ENCODE measurements at regions not wholly inside any gene's neighbourhood (a gene's known extent, or its start where the extent isn't known, plus 50 kb on each side); places are given as distances from the start of the nearest gene placed in this dataset.

- Histone ChIP-seq H3K4me1 (ENCODE audit: insufficient read depth, low read length) (no peaks in the 10 kb centered on the region), H3K4me3 (ENCODE audit: insufficient read depth, low read length) (no peak overlapping the region), H3K27ac (ENCODE audit: low read depth, low read length) (no peak overlapping the region), H3K27me3 (ENCODE audit: insufficient read depth, low read length) (no peaks in the 10 kb centered on the region), H4K20me1 (ENCODE audit: insufficient read depth, low read length) (no peaks in the 10 kb centered on the region), H3K79me2 (ENCODE audit: insufficient read depth, low read length) (no peaks in the 10 kb centered on the region), H3K4me2 (ENCODE audit: insufficient read depth, low read length) (no peak overlapping the region), H3K9me3 (ENCODE audit: low read depth, low read length) (no peaks in the 10 kb centered on the region), H2AFZ (ENCODE audit: low read length) (no peak overlapping the region), H3K36me3 (ENCODE audit: insufficient read depth, low read length) (no peaks in the 10 kb centered on the region)
- no peak for TF ChIP-seq CTCF (IDR thresholded peaks at IDR 0.05; ENCODE audit: extremely low read depth, low read depth, low read length)
- DNase-seq (ENCODE audit: insufficient read length, low spot score, missing footprints), result no peak
Observed at GRCh38 chr4:131632877-131633276, 1516.2 kb upstream of the PCDH10 start.

GRCh38 chr4:131635191-131635590 lies 1513.9 kb upstream of the PCDH10 start:
- no peak overlapping the region for H2AFZ ChIP-seq (ENCODE audit: low read length)
- H3K27me3 ChIP-seq (ENCODE audit: insufficient read depth, low read length), result no peaks in the 10 kb centered on the region

GRCh38 chr4:131638781-131639180 lies 1510.3 kb upstream of the PCDH10 start:
- Histone ChIP-seq H4K20me1 (ENCODE audit: insufficient read depth, low read length) (no peaks in the 10 kb centered on the region), H3K36me3 (ENCODE audit: insufficient read depth, low read length) (no peaks in the 10 kb centered on the region), H3K9me3 (ENCODE audit: low read depth, low read length) (peaks cover 2% of the 10 kb centered on the region), H3K4me3 (ENCODE audit: insufficient read depth, low read length) (no peak overlapping the region), H3K27ac (ENCODE audit: low read depth, low read length) (no peak overlapping the region), H3K4me2 (ENCODE audit: insufficient read depth, low read length) (no peak overlapping the region), H3K27me3 (ENCODE audit: insufficient read depth, low read length) (no peaks in the 10 kb centered on the region), H2AFZ (ENCODE audit: low read length) (no peak overlapping the region), H3K79me2 (ENCODE audit: insufficient read depth, low read length) (no peaks in the 10 kb centered on the region), H3K4me1 (ENCODE audit: insufficient read depth, low read length) (no peaks in the 10 kb centered on the region)
- no peak for TF ChIP-seq CTCF (IDR thresholded peaks at IDR 0.05; ENCODE audit: extremely low read depth, low read depth, low read length)
- DNase-seq (ENCODE audit: insufficient read length, low spot score, missing footprints), result no peak

More at GRCh38 chr4:131635191-131635590, 1513.9 kb upstream of the PCDH10 start:
- Histone ChIP-seq H3K4me3 (ENCODE audit: insufficient read depth, low read length) (no peak overlapping the region), H4K20me1 (ENCODE audit: insufficient read depth, low read length) (no peaks in the 10 kb centered on the region), H3K36me3 (ENCODE audit: insufficient read depth, low read length) (no peaks in the 10 kb centered on the region), H3K27ac (ENCODE audit: low read depth, low read length) (no peak overlapping the region), H3K4me1 (ENCODE audit: insufficient read depth, low read length) (no peaks in the 10 kb centered on the region), H3K4me2 (ENCODE audit: insufficient read depth, low read length) (no peak overlapping the region), H3K9me3 (ENCODE audit: low read depth, low read length) (no peaks in the 10 kb centered on the region), H3K79me2 (ENCODE audit: insufficient read depth, low read length) (no peaks in the 10 kb centered on the region)
- no peak for DNase-seq (ENCODE audit: insufficient read length, low spot score, missing footprints)
- no peak for TF ChIP-seq CTCF (IDR thresholded peaks at IDR 0.05; ENCODE audit: extremely low read depth, low read depth, low read length)

GRCh38 chr4:131644619-131645018 lies 1504.5 kb upstream of the PCDH10 start:
- no peaks in the 10 kb centered on the region for H3K27me3 ChIP-seq (ENCODE audit: insufficient read depth, low read length)
- H3K36me3 ChIP-seq (ENCODE audit: insufficient read depth, low read length), result no peaks in the 10 kb centered on the region
- TF ChIP-seq CTCF (IDR thresholded peaks at IDR 0.05; ENCODE audit: extremely low read depth, low read depth, low read length), result no peak
- H3K27ac ChIP-seq (ENCODE audit: low read depth, low read length), result no peak overlapping the region
- no peak for DNase-seq (ENCODE audit: insufficient read length, low spot score, missing footprints)
- H2AFZ ChIP-seq (ENCODE audit: low read length), result no peak overlapping the region
- no peaks in the 10 kb centered on the region for H3K79me2 ChIP-seq (ENCODE audit: insufficient read depth, low read length)
- no peak overlapping the region for H3K4me2 ChIP-seq (ENCODE audit: insufficient read depth, low read length)
- no peaks in the 10 kb centered on the region for H3K4me1 ChIP-seq (ENCODE audit: insufficient read depth, low read length)
- peaks cover 2% of the 10 kb centered on the region for H3K9me3 ChIP-seq (ENCODE audit: low read depth, low read length)
- H3K4me3 ChIP-seq (ENCODE audit: insufficient read depth, low read length), result no peak overlapping the region
- no peaks in the 10 kb centered on the region for H4K20me1 ChIP-seq (ENCODE audit: insufficient read depth, low read length)
